B cell (primary cell): ENCODE measurements at regions not wholly inside any gene's neighbourhood (a gene's known extent, or its start where the extent isn't known, plus 50 kb on each side); places are given as distances from the start of the nearest gene placed in this dataset.

Experiments used
- ATAC-seq: fragments of 200-7000 bp; cut with Tn5 transposase; one replicate; pipeline ENCODE4 v1.10.0; 2021; ENCODE audit warnings: low read depth, mild to moderate bottlenecking, moderate number of reproducible peaks, moderate library complexity
- CTCF ChIA-PET: fragments of 350-600 bp; sonication (Branson Sonifier 250); formaldehyde crosslinking; loops from one replicate; lab custom pipeline; 2021; ENCODE audit warnings: antibody characterized with exemption, inconsistent platforms; lab: Charles Lee
- POLR2A ChIA-PET: fragments of 350-600 bp; sonication (Branson Sonifier 250); formaldehyde crosslinking; loops from one replicate; lab custom pipeline; 2021; ENCODE audit warnings: antibody characterized with exemption; lab: Charles Lee
- DNase-seq: peaks from one replicate; pipeline ENCODE4 v3.0.0; 2013
- H2AFZ ChIP-seq: 2 replicates; pipeline ENCODE4 v1.6.1; 2012; ENCODE audit warnings: mild to moderate bottlenecking, low read depth, low read length; ENCODE audit not compliant: insufficient read depth, poor library complexity, severe bottlenecking
- H3K27ac ChIP-seq, 2 donors: 1 replicate in 1 of 2; 2 replicates in 1 of 2; pipeline ENCODE4 v1.5.1; 2012 to 2013; ENCODE audit warnings: low read length in 2 of 2, mild to moderate bottlenecking in 2 of 2, moderate library complexity in 1 of 2
- H3K27me3 ChIP-seq, 4 experiments: fragments of 200-600 bp in 1 of 4; sonication (generic) in 1 of 4; replicated peaks in 1 of 4; 1 replicate in 2 of 4; 2 replicates in 2 of 4; pipeline versions ENCODE4 v1.6.1 to v1.7.0; 2013 to 2016; ENCODE audit warnings: low read length in 3 of 4, mild to moderate bottlenecking in 2 of 4, mixed read lengths in 1 of 4, moderate library complexity in 1 of 4; ENCODE audit not compliant: insufficient read depth in 4 of 4, control insufficient read depth in 3 of 4; ENCODE audit errors: control extremely low read depth in 1 of 4
- H3K36me3 ChIP-seq, 2 experiments: replicated peaks in 1 of 2; 1 replicate in 1 of 2; 2 replicates in 1 of 2; pipeline versions ENCODE4 v1.6.1 to v1.7.1; 2013; ENCODE audit warnings: low read length in 1 of 2; ENCODE audit not compliant: insufficient read depth in 2 of 2, control insufficient read depth in 1 of 2; ENCODE audit errors: control extremely low read depth in 1 of 2, extremely low read depth in 1 of 2
- H3K4me1 ChIP-seq, 2 donors: fragments of 200-600 bp in 1 of 2; sonication (generic) in 1 of 2; 1 replicate in 1 of 2; 2 replicates in 1 of 2; pipeline versions ENCODE4 v1.5.1 to v1.6.1; 2013 to 2017; ENCODE audit warnings: low read length in 2 of 2; ENCODE audit not compliant: control insufficient read depth in 2 of 2, insufficient read depth in 2 of 2
- H3K4me2 ChIP-seq: replicated peaks from 2 replicates; pipeline ENCODE3; 2012; ENCODE audit warnings: mild to moderate bottlenecking, low read depth, low read length; ENCODE audit not compliant: poor library complexity, severe bottlenecking
- H3K4me3 ChIP-seq, 5 experiments: fragments of 200-600 bp in 1 of 5; sonication (generic) in 1 of 5; 1 replicate in 3 of 5; 2 replicates in 2 of 5; pipeline versions ENCODE4 v1.5.1 to v1.7.0; 2011 to 2016; ENCODE audit warnings: low read length in 4 of 5, mild to moderate bottlenecking in 4 of 5, low read depth in 2 of 5, control low read depth in 1 of 5, moderate library complexity in 1 of 5; ENCODE audit not compliant: insufficient read depth in 1 of 5; ENCODE audit errors: control extremely low read depth in 1 of 5, extremely low read depth in 1 of 5
- H3K79me2 ChIP-seq: fragments of 200-600 bp; sonication (generic); one replicate; pipeline ENCODE4 v1.6.0; 2016; ENCODE audit warnings: low read length; ENCODE audit not compliant: control insufficient read depth, insufficient read depth
- H3K9ac ChIP-seq: fragments of 200-600 bp; sonication (generic); 2 replicates; pipeline ENCODE4 v1.6.1; 2017; ENCODE audit warnings: mild to moderate bottlenecking, low read length, moderate library complexity
- H3K9me3 ChIP-seq, 3 donors: one replicate each; pipeline versions ENCODE4 v1.6.1 to v1.7.1; 2013; ENCODE audit warnings: low read length in 2 of 3; ENCODE audit not compliant: control insufficient read depth in 2 of 3, insufficient read depth in 1 of 3; ENCODE audit errors: control extremely low read depth in 1 of 3
- H4K20me1 ChIP-seq: 2 replicates; pipeline ENCODE4 v1.6.0; 2012; ENCODE audit warnings: mild to moderate bottlenecking, low read length; ENCODE audit not compliant: insufficient read depth, control insufficient read depth, poor library complexity, severe bottlenecking
- H3K27ac Mint-ChIP-seq: one replicate; pipeline ENCODE4 v1.8.0; 2021; ENCODE audit warnings: mixed read lengths
- H3K27me3 Mint-ChIP-seq: one replicate; pipeline ENCODE4 v1.8.0; 2021; ENCODE audit warnings: mixed read lengths
- H3K4me1 Mint-ChIP-seq: one replicate; pipeline ENCODE4 v1.8.0; 2021; ENCODE audit warnings: mixed read lengths
- H3K4me3 Mint-ChIP-seq: one replicate; pipeline ENCODE4 v1.8.0; 2021; ENCODE audit warnings: mixed read lengths
- H3K9me3 Mint-ChIP-seq: one replicate; pipeline ENCODE4 v1.8.0; 2022; ENCODE audit warnings: mixed read lengths; ENCODE audit not compliant: insufficient read depth
- EZH2 ChIP-seq: IDR thresholded peaks from 2 replicates; pipeline ENCODE4 v1.6.1; 2012; ENCODE audit warnings: borderline replicate concordance, low read depth, mild to moderate bottlenecking, moderate library complexity, low read length; ENCODE audit not compliant: insufficient read depth, poor library complexity, severe bottlenecking
- WGBS: methylation state at CpG from one replicate; pipeline ENCODE4 v1.1.5; 2013; ENCODE audit warnings: missing lambda C conversion rate; ENCODE audit not compliant: insufficient coverage; 5-methylcytosine and 5-hydroxymethylcytosine counted together
- intact Hi-C: fragments of 100-400 bp; cut with micrococcal nuclease; formaldehyde crosslinking; loops from one replicate; pipeline ENCODE4 v1.10.0; 2022
- TF ChIP-seq, protein P1 (sequence below): fragments of 200-600 bp; IDR thresholded peaks from one replicate; pipeline ENCODE4 v1.8.0; 2022; ENCODE audit warnings: antibody characterized with exemption, mild to moderate bottlenecking

DNA sequence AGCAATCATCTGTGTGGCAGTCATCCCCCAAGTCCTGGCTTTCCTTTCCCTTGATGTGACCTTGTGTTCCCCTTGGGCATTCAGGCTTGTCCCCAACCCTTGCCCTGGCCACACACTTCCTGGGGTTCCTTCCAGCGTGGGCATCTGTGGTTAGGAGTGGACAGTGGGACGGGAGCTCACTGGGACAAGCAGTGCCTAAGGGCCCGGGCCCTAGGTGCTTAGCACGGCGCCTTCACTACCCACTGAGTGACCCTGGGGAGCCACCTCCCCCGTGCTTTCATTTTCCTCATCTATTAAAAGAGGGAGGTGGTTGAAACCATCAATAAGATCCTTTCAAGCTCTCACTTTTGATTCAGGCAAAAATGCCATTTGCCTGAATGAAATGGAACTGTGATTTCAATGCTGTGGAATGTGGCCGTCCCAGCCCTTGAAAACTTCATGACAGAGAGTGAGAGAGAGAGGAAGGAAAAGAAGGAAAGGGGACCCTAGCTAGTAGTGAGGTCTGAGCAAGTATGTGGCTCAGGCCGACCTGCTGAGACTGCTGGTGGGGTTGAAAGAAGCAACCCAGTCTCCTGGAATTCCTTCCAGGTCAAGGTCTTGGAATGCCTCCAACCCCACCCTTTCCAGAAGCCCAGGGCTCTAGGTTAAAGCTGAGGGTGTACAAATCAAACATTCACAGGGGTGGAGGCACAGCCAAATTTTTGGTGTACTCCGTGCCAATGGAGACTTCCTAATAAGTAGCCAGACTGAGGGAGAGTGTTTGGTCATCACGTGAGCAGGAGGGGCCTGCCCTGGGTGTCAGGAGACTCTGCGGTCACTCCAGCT, 302.9 kb downstream of the TLE3 start:
- Histone ChIP-seq H4K20me1 (no peaks in the 10 kb centered on the region), H3K27ac (no peak overlapping the region), H3K4me1 (no peaks in the 10 kb centered on the region), H3K4me2 (no peak overlapping the region), H3K36me3 (no peaks in the 10 kb centered on the region), H3K9ac (no peak overlapping the region), H3K27me3 (peaks cover 0 to 5% (median 0%) of the 10 kb centered on the region in 4 experiments), H3K9me3 (peaks cover 0 to 13% (median 9%) of the 10 kb centered on the region in 3 donors), H2AFZ (no peak overlapping the region), H3K79me2 (no peaks in the 10 kb centered on the region), H3K4me3 (no peak overlapping the region)
- 87% methylated on average over 4 of the region's 11 CpGs for WGBS
- H3K4me1 Mint-ChIP-seq, result no peaks in the 10 kb centered on the region
- ChIA-PET CTCF (no interaction called here), POLR2A (interaction anchor here (0.8 kb wide), 1 partner anchor 303 kb away, joined by 3 read pairs; the partner anchor contains the start of gene TLE3)
- TF ChIP-seq, protein P1, sequence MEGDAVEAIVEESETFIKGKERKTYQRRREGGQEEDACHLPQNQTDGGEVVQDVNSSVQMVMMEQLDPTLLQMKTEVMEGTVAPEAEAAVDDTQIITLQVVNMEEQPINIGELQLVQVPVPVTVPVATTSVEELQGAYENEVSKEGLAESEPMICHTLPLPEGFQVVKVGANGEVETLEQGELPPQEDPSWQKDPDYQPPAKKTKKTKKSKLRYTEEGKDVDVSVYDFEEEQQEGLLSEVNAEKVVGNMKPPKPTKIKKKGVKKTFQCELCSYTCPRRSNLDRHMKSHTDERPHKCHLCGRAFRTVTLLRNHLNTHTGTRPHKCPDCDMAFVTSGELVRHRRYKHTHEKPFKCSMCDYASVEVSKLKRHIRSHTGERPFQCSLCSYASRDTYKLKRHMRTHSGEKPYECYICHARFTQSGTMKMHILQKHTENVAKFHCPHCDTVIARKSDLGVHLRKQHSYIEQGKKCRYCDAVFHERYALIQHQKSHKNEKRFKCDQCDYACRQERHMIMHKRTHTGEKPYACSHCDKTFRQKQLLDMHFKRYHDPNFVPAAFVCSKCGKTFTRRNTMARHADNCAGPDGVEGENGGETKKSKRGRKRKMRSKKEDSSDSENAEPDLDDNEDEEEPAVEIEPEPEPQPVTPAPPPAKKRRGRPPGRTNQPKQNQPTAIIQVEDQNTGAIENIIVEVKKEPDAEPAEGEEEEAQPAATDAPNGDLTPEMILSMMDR, result no peak
- TF ChIP-seq EZH2, result no peak
- H3K4me3 Mint-ChIP-seq, result no peak overlapping the region
- peaks cover 8% of the 10 kb centered on the region for H3K9me3 Mint-ChIP-seq
- no peak for DNase-seq
- H3K27me3 Mint-ChIP-seq, result peaks cover 14% of the 10 kb centered on the region
- no peak overlapping the region for H3K27ac Mint-ChIP-seq
- ATAC-seq, result no peak
- intact Hi-C loops, result no loop called here

GRCh38 chr15:69795601-69796000, 302.1 kb downstream of the TLE3 start:
- POLR2A ChIA-PET, result interaction anchor here (0.6 kb wide), 1 partner anchor 22 kb away, joined by 3 read pairs; no protein-coding TSS in a partner anchor
- Histone ChIP-seq H3K27ac (no peak overlapping the region), H4K20me1 (no peaks in the 10 kb centered on the region), H3K36me3 (no peaks in the 10 kb centered on the region), H3K27me3 (peaks cover 0 to 5% (median 0%) of the 10 kb centered on the region in 4 experiments), H3K4me1 (no peaks in the 10 kb centered on the region), H2AFZ (no peak overlapping the region), H3K79me2 (no peaks in the 10 kb centered on the region), H3K9me3 (peaks cover 0 to 11% (median 9%) of the 10 kb centered on the region in 3 donors), H3K4me2 (no peak overlapping the region), H3K4me3 (no peak overlapping the region), H3K9ac (no peak overlapping the region)
- Mint-ChIP-seq H3K4me3 (no peak overlapping the region), H3K27ac (no peak overlapping the region), H3K9me3 (peaks cover 8% of the 10 kb centered on the region), H3K27me3 (peaks cover 13% of the 10 kb centered on the region), H3K4me1 (no peaks in the 10 kb centered on the region)
- 93% methylated on average over 5 of the region's 6 CpGs for WGBS
- intact Hi-C loops, result no loop called here
- CTCF ChIA-PET, result no interaction called here
- no peak for DNase-seq
- ATAC-seq, result no peak
- TF ChIP-seq, protein P1, result no peak
- no peak for TF ChIP-seq EZH2
